GM13976 (cell line): ENCODE measurements at regions not wholly inside any gene's neighbourhood (a gene's known extent, or its start where the extent isn't known, plus 50 kb on each side); places are given as distances from the start of the nearest gene placed in this dataset.

Experiments
- DNase-seq: peaks from one replicate; pipeline ENCODE4 v3.0.0; 2012; ENCODE audit warnings: low spot score
- in situ Hi-C: fragments of 300-500 bp; cut with MboI; formaldehyde crosslinking; loops from one replicate; pipeline ENCODE4 v1.12.0; 2022; ENCODE audit warnings: low sequenced_read_pairs, mixed read lengths, inconsistent platforms; ENCODE audit not compliant: unreplicated experiment
- TF ChIP-seq, protein P1 (sequence below): IDR thresholded peaks from 2 replicates; pipeline ENCODE4 v1.5.1; 2012; ENCODE audit warnings: borderline replicate concordance, mild to moderate bottlenecking; ENCODE audit not compliant: insufficient read depth; ENCODE audit errors: extremely low read depth, missing control alignments, control extremely low read depth

DNA sequence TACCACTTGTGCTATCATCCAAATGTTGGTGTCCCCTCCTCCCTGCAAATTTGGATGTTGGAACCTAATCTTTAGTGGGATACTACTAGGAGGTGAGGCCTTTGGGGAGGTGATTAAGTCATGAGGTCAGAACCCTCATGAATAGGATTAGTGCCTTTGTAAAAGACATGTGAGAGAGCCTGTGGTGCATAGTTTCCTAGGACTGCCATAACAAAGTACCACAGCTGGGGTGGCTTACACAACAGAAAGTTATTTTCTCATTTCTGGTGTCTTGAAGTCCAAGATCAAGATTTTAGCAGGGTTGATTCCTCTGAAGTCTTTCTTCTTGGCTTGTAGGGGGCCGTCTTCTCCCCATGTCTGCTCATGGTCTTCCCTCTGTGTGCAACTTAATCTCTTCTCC lies 562.6 kb upstream of the ARGLU1 start:
- TF ChIP-seq, protein P1, sequence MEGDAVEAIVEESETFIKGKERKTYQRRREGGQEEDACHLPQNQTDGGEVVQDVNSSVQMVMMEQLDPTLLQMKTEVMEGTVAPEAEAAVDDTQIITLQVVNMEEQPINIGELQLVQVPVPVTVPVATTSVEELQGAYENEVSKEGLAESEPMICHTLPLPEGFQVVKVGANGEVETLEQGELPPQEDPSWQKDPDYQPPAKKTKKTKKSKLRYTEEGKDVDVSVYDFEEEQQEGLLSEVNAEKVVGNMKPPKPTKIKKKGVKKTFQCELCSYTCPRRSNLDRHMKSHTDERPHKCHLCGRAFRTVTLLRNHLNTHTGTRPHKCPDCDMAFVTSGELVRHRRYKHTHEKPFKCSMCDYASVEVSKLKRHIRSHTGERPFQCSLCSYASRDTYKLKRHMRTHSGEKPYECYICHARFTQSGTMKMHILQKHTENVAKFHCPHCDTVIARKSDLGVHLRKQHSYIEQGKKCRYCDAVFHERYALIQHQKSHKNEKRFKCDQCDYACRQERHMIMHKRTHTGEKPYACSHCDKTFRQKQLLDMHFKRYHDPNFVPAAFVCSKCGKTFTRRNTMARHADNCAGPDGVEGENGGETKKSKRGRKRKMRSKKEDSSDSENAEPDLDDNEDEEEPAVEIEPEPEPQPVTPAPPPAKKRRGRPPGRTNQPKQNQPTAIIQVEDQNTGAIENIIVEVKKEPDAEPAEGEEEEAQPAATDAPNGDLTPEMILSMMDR = no peak
- in situ Hi-C loops = no loop called here
- DNase-seq = no peak

DNA sequence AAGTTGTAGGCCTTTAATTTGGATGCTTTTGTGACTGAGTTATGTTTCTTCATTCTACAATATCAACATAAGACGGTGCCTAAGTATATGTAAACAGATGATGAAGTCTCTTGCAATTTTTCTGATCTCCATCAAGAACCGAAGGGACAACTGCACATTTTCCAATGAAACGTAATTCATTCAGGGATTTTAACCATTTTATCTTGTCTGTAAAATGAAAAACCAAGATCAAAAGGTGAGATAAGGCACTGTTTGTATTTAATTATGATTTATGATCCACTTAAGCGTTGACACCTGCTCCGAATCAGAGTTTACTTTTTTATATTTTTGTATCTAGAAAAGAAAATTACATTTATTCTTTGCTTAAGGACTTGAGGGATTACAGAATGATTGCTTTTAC lies 556.8 kb upstream of the ARGLU1 start:
- in situ Hi-C loops = no loop called here
- DNase-seq = no peak
- TF ChIP-seq, protein P1 = no peak

GRCh38 chr13:107124129-107124718 lies 556.3 kb upstream of the ARGLU1 start:
- TF ChIP-seq, protein P1 = no peak
- no peak for DNase-seq
- in situ Hi-C loops = no loop called here

- no peak for DNase-seq
- in situ Hi-C loops = no loop called here
- TF ChIP-seq, protein P1 = no peak
Observed at GRCh38 chr13:107121793-107122192, 553.9 kb upstream of the ARGLU1 start.

GRCh38 chr13:107119989-107120881 lies 552.3 kb upstream of the ARGLU1 start:
- DNase-seq = no peak
- in situ Hi-C loops = no loop called here
- TF ChIP-seq, protein P1 = no peak

GRCh38 chr13:107118506-107118905 lies 550.6 kb upstream of the ARGLU1 start:
- DNase-seq = no peak
- in situ Hi-C loops = no loop called here
- TF ChIP-seq, protein P1 = no peak
